ENCODE measurements at regions not wholly inside any gene's neighbourhood (a gene's known extent, or its start where the extent isn't known, plus 50 kb on each side); places are given as distances from the start of the nearest gene placed in this dataset.

GRCh38 chr2:118186110-118186857 is 98.0 kb downstream of the INSIG2 start:
- TF ChIP-seq CTCF (IDR thresholded peaks at IDR 0.05; ENCODE audit: insufficient read depth, low read length, poor library complexity, severe bottlenecking) = no peak
- TF ChIP-seq EZH2phosphoT487 (conservative IDR thresholded peaks at IDR 0.05; ENCODE audit: low read length) = no peak

All from SU-DHL-6 (cell line).